Osteocyte (in vitro differentiated cells): ENCODE measurements at regions not wholly inside any gene's neighbourhood (a gene's known extent, or its start where the extent isn't known, plus 50 kb on each side); places are given as distances from the start of the nearest gene placed in this dataset.
"Not testable (repeated sequence)": the region's sequence is repeated elsewhere in the genome, so short reads cannot be mapped to it uniquely, and the experiment has no call there.

Source experiments
- DNase-seq: peaks from one replicate; pipeline ENCODE4 v3.0.0; 2021; ENCODE audit warnings: mixed read lengths; ENCODE audit not compliant: unreplicated experiment; ENCODE audit errors: extremely low spot score
- H3K27ac Mint-ChIP-seq: one replicate; pipeline ENCODE4 v1.8.0; 2021; ENCODE audit warnings: mild to moderate bottlenecking, mixed read lengths; ENCODE audit not compliant: unreplicated experiment
- H3K27me3 Mint-ChIP-seq: one replicate; pipeline ENCODE4 v1.8.0; 2021; ENCODE audit warnings: mixed read lengths; ENCODE audit not compliant: unreplicated experiment
- H3K36me3 Mint-ChIP-seq: one replicate; pipeline ENCODE4 v1.8.0; 2021; ENCODE audit warnings: mixed read lengths; ENCODE audit not compliant: unreplicated experiment
- H3K4me1 Mint-ChIP-seq: one replicate; pipeline ENCODE4 v1.8.0; 2021; ENCODE audit warnings: mixed read lengths; ENCODE audit not compliant: unreplicated experiment
- H3K4me3 Mint-ChIP-seq: one replicate; pipeline ENCODE4 v1.8.0; 2021; ENCODE audit warnings: mild to moderate bottlenecking, moderate library complexity, mixed read lengths; ENCODE audit not compliant: unreplicated experiment
- H3K9me3 Mint-ChIP-seq: one replicate; pipeline ENCODE4 v1.8.0; 2021; ENCODE audit warnings: mixed read lengths; ENCODE audit not compliant: unreplicated experiment
- TF ChIP-seq, protein P1 (sequence below): fragments of 200-600 bp; sonication (generic); IDR thresholded peaks from 2 replicates; pipeline ENCODE4 v1.5.0; 2021; ENCODE audit warnings: antibody characterized with exemption, mild to moderate bottlenecking, moderate library complexity

DNA sequence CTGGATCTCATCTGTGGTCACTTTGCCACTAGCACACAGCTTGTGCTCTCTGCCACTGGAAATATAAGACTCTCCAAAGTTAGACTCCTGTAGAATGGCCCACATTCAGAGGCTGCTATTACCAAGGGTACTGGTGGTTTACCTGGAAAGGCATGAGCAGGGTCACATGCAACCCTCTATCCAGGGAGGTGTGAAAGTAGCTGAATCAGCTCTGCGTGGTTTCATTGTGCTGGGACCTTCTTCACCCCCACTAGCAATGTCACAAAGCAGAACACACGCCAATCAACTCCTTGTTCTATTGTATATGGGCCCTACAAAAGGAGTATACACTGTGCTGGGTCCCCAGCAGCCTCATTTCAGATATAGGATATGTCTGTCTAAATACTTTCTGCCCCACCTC lies 353.6 kb upstream of the AUTS2 start:
- peaks cover 8% of the 10 kb centered on the region for H3K27me3 Mint-ChIP-seq
- no peaks in the 10 kb centered on the region for H3K9me3 Mint-ChIP-seq
- H3K36me3 Mint-ChIP-seq = no peaks in the 10 kb centered on the region
- DNase-seq = no peak
- TF ChIP-seq, protein P1, sequence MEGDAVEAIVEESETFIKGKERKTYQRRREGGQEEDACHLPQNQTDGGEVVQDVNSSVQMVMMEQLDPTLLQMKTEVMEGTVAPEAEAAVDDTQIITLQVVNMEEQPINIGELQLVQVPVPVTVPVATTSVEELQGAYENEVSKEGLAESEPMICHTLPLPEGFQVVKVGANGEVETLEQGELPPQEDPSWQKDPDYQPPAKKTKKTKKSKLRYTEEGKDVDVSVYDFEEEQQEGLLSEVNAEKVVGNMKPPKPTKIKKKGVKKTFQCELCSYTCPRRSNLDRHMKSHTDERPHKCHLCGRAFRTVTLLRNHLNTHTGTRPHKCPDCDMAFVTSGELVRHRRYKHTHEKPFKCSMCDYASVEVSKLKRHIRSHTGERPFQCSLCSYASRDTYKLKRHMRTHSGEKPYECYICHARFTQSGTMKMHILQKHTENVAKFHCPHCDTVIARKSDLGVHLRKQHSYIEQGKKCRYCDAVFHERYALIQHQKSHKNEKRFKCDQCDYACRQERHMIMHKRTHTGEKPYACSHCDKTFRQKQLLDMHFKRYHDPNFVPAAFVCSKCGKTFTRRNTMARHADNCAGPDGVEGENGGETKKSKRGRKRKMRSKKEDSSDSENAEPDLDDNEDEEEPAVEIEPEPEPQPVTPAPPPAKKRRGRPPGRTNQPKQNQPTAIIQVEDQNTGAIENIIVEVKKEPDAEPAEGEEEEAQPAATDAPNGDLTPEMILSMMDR = no peak
- no peak overlapping the region for H3K27ac Mint-ChIP-seq
- peaks cover 9% of the 10 kb centered on the region for H3K4me1 Mint-ChIP-seq
- H3K4me3 Mint-ChIP-seq = no peak overlapping the region

DNA sequence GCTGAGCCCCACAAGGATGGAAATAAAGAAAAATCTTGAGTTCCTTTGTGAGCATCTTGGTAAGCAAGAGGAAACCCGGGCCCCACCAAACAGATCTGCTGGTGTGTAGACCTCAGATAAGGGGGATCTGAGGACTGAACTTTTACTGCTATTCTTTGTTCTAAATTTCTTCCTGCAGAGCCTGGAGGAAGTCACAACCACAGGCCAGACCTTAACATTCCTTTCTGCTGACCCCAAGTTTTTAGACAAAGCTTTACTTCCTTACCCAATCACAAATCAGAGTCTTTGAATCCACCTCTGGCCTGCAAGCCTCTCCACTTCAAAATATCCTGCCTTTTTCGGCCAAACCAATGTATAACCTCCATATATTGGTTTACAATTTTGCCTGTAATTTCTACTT lies 352.6 kb upstream of the AUTS2 start:
- DNase-seq = no peak
- Mint-ChIP-seq H3K36me3 (no peaks in the 10 kb centered on the region), H3K4me3 (no peak overlapping the region), H3K27ac (no peak overlapping the region), H3K9me3 (peaks cover 5% of the 10 kb centered on the region), H3K4me1 (peaks cover 9% of the 10 kb centered on the region), H3K27me3 (peaks cover 10% of the 10 kb centered on the region)
- TF ChIP-seq, protein P1 = no peak

DNA sequence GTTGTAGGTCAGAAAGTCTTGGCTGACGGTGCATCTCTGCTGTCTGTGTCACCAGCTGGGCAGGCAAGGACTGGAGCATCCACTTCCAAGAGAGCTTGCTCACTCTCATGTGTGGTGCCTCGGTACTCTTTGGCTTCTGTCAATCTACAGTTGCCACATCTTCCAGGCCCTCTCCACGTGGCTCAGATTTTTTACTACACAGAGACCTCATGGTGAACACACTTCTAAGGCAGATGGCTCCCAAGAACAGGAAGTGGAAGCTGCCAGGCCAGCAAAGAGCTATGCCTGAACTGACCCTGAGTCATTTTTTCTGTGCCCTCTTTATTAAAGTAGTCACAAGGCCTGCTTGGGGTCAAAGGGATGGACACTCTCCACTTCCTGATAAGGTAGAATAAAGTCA lies 351.5 kb upstream of the AUTS2 start:
- H3K4me3 Mint-ChIP-seq = no peak overlapping the region
- H3K4me1 Mint-ChIP-seq = peaks cover 9% of the 10 kb centered on the region
- H3K27me3 Mint-ChIP-seq = peaks cover 5% of the 10 kb centered on the region
- TF ChIP-seq, protein P1 = no peak
- no peak overlapping the region for H3K27ac Mint-ChIP-seq
- no peaks in the 10 kb centered on the region for H3K36me3 Mint-ChIP-seq
- H3K9me3 Mint-ChIP-seq = peaks cover 5% of the 10 kb centered on the region
- DNase-seq = no peak

DNA sequence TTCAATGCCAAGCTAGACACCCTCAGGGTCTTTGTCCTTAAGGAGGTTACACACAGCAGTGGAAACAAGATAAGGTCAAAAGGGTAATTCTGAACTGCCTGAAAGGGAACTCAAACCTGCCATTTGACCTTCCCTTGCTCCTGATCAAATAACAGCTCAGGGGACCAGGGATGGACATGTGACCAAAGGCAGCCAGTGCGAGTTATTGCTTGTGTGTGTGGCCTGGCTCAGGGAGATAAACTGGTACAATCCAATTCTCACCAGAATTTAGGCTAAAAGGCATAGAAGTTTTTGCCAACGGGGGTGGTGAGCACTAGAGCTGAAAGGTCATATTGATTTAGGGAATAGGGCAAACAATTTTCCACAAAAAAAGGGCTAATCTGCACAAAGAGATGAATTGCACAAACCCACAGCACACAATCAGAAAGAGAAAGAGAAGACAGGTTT lies 349.9 kb upstream of the AUTS2 start:
- H3K27me3 Mint-ChIP-seq, H3K4me1 Mint-ChIP-seq, H3K36me3 Mint-ChIP-seq, H3K4me3 Mint-ChIP-seq, H3K9me3 Mint-ChIP-seq, DNase-seq, H3K27ac Mint-ChIP-seq: not testable (repeated sequence)

GRCh38 chr7:69250958-69251357 lies 347.3 kb upstream of the AUTS2 start:
- H3K4me1 Mint-ChIP-seq = peaks cover 2% of the 10 kb centered on the region
- H3K27me3 Mint-ChIP-seq = peaks cover 18% of the 10 kb centered on the region
- TF ChIP-seq, protein P1 = no peak
- H3K9me3 Mint-ChIP-seq = peaks cover 5% of the 10 kb centered on the region
- no peaks in the 10 kb centered on the region for H3K36me3 Mint-ChIP-seq
- no peak overlapping the region for H3K4me3 Mint-ChIP-seq
- DNase-seq = no peak
- H3K27ac Mint-ChIP-seq = no peak overlapping the region

DNA sequence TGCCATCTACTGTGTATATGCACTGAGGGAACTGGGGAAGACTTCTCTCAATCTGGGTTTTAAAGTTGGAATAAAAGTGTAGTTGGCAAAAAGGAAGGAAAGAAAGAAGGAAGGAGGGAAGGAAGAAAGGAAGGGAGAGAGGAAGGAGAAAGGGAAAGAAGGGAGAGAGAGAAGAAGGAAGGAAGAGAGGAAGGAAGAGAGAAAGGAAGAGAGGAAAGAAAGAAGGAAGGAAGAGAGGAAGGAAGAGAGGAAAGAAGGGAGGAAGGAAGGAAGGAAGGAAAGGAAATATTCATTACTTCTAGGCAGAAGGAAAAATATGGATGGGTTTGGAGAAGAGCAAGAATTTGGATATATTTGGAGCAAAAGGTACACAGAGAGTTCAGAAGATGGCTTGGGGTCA lies 343.6 kb upstream of the AUTS2 start:
- TF ChIP-seq, protein P1 = no peak
- H3K9me3 Mint-ChIP-seq = peaks cover 5% of the 10 kb centered on the region
- H3K4me1 Mint-ChIP-seq = no peaks in the 10 kb centered on the region
- H3K36me3 Mint-ChIP-seq = no peaks in the 10 kb centered on the region
- no peak for DNase-seq
- H3K4me3 Mint-ChIP-seq = no peak overlapping the region
- H3K27me3 Mint-ChIP-seq = peaks cover 19% of the 10 kb centered on the region
- no peak overlapping the region for H3K27ac Mint-ChIP-seq
